ENCODE measurements at regions not wholly inside any gene's neighbourhood (a gene's known extent, or its start where the extent isn't known, plus 50 kb on each side); places are given as distances from the start of the nearest gene placed in this dataset.

DNA sequence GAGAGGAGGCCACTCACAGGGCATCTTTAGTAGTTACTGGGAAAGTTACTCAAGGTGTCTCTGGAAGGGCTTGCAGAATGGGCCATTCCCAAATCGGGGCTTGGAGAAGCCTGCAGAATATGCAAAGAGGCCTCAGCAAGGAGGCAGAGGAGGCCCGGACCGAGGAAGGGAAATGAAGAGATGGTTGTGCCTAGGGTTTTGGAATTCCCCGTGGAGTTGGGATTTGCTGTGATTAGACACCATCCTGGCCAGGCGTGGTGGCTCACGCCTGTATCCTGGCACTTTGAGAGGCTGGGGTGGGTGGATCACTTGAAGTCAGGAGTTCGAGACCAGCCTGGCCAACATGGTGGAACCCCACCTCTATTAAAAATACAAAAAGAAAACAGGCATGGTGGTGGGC lies 193.0 kb downstream of the IRF8 start:
- CTCF ChIA-PET: interaction anchor here (1.1 to 1.2 kb wide), 3 partner anchors 64 to 426 kb away, joined by 3 read pairs; no protein-coding TSS in a partner anchor
- POLR2A ChIA-PET: no interaction called here
- TF ChIP-seq, protein P1, sequence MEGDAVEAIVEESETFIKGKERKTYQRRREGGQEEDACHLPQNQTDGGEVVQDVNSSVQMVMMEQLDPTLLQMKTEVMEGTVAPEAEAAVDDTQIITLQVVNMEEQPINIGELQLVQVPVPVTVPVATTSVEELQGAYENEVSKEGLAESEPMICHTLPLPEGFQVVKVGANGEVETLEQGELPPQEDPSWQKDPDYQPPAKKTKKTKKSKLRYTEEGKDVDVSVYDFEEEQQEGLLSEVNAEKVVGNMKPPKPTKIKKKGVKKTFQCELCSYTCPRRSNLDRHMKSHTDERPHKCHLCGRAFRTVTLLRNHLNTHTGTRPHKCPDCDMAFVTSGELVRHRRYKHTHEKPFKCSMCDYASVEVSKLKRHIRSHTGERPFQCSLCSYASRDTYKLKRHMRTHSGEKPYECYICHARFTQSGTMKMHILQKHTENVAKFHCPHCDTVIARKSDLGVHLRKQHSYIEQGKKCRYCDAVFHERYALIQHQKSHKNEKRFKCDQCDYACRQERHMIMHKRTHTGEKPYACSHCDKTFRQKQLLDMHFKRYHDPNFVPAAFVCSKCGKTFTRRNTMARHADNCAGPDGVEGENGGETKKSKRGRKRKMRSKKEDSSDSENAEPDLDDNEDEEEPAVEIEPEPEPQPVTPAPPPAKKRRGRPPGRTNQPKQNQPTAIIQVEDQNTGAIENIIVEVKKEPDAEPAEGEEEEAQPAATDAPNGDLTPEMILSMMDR (IDR thresholded peaks at IDR 0.05; ENCODE audit: control extremely low read depth, extremely low read depth, low read depth, missing control alignments): no peak
- DNase-seq (ENCODE audit: extremely low spot score): no peak

DNA sequence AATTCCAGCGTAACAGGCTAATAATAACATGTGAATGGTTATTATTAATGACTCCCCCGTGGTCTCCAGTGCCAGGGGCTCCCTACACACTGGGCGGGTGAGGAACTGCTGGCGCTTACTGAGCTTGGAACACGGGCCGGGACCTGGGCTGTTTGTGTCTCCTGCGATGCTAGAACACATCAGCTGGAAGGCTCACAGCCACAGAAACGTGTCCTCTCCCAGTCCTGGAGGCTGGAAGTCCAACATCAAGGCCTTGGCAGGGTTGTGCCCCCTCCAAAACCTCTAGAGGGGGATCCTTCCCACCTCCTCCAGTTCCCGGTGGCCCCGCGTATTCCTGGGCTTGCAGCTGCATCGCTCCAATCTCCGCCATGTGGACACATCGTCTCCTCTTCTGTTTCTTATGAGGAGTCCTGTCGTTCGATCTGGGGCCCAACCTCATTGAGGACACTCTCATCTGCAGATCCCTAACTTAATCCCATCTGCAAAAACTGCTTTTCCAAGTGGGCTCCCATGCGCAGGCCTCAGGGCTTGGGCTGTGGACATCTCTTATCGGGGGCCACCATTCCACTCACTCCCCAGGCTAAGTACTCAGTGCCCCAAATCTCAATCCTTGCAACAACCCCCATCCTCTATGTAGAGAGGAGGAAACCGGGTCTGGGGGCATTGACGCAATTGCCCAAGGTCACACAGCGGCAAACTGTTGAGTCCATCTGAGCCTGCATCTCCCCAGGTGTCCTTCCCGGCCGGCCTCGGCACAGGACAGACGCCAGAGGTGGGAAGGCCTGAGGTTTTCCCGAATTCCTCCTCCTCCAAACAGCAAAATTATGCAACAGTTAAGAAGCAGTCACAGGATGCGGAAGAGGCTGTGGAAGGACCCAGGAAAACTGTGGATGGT lies 193.9 kb downstream of the IRF8 start:
- DNase-seq (ENCODE audit: extremely low spot score): no peak
- ChIA-PET POLR2A (no interaction called here), CTCF (interaction anchor here (1.1 to 1.2 kb wide), 2 partner anchors 63 to 99 kb away, joined by 3 read pairs; no protein-coding TSS in a partner anchor)
- TF ChIP-seq, protein P1 (IDR thresholded peaks at IDR 0.05; ENCODE audit: control extremely low read depth, extremely low read depth, low read depth, missing control alignments): no peak

DNA sequence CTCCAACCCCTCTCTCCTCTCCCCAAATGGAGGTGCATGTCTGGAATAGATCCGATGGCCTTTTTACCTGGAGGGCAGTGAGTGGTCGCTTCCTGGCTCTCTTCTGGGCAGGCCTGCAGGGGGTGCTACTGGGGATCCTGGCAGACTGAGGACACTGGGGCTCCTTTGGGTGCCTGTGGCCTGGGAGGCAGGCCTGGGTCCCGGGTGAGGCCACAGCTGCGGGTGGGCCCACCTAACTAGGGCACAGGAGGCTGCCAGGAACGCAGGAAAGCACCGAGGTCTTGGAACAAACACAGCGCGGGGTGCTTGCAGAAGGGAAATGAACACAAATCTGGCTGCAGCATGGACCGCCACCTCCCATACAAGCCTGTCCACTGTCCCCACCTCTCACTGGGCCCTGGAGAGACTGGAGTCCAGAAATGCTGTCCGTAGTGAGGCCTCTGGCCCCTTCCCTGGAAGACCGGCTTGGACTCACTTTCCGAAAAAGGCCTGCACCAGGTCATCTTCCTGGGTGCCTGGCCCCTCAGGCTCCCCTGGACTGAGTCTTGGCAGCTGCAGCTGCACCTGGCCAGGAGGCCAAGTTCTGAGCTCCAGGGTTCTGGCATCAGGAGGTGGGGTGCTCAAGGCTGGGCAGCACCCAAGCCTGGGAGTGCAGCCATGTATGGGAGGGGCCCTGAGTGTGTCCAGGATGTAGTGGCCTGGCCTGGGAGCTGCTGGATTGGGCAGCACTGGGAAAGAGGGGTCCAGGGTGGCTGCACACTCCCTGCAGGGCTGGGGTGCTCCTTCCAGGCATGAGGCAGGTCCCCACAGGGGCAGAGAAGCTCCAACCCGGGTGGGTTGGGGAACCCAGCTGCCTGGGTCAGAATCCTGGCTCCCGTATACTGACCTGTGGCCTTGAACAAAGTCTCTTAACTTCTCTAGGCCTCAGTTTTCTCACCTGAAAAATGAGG lies 195.1 kb downstream of the IRF8 start:
- TF ChIP-seq, protein P1 (IDR thresholded peaks at IDR 0.05; ENCODE audit: control extremely low read depth, extremely low read depth, low read depth, missing control alignments): no peak
- ChIA-PET CTCF (no interaction called here), POLR2A (no interaction called here)

DNA sequence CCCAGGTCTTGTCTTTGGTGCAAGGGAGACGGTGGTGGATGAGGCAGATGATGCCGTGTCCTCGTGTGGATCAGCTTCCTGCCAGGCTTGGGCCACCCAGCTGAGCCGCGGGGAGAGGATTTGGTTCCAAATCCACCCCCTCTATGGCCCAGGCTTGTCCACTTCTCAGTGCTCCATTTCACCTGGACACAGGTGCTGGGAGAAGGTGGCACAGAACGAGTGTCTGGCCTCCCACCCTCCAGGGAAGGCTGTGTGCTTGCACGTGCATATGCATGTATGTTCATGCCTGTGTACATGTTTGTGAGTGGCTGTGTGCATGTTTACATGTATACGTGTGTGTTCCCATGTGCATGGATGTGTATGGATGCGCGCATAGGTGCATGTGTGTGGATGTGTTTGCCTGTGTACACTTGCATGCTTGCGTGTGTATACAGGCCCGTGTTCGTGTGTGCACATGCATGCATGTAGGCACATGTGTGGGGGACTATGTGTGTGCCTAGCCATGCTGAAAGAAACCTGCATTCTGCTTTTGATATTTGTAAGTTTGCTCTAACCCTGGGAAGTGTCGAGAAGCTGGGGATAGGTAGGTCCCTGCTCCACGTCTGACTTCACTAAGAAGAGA lies 196.3 kb downstream of the IRF8 start:
- POLR2A ChIA-PET: no interaction called here
- CTCF ChIA-PET: no interaction called here
- TF ChIP-seq, protein P1 (IDR thresholded peaks at IDR 0.05; ENCODE audit: control extremely low read depth, extremely low read depth, low read depth, missing control alignments): no peak
- DNase-seq (ENCODE audit: extremely low spot score): no peak

More for the DNA sequence above, 195.1 kb downstream of the IRF8 start:
- no peak for DNase-seq (ENCODE audit: extremely low spot score)

DNA sequence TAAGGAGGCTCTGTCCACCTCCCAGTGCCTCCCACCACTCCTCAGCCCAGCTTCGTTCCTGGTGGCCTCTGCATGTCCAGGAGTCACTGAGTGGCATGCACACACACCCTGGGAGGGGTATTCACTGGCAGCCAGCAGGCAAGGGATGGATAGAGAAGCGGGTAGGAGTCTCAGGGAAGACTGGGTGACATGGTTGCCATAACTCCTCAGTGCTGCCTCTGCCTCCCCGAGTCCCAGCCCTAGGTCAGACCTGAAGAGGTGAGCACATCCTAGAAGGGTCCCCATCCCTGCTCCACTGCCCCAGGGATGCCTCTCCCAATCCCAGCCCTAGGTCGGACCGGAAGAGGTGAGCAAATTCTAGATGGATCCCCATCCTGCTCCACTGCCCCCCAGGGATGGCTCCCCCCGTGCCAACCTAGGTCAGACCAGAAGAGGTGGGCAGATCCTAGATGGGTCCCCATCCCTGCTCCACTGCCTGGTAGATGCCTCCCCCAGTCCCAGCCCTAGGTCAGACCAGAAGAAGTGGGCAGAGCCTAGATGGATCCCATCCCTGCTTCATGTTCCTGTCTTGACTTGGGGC lies 197.0 kb downstream of the IRF8 start:
- TF ChIP-seq, protein P1 (IDR thresholded peaks at IDR 0.05; ENCODE audit: control extremely low read depth, extremely low read depth, low read depth, missing control alignments): no peak
- POLR2A ChIA-PET: no interaction called here
- no peak for DNase-seq (ENCODE audit: extremely low spot score)
- CTCF ChIA-PET: no interaction called here

DNA sequence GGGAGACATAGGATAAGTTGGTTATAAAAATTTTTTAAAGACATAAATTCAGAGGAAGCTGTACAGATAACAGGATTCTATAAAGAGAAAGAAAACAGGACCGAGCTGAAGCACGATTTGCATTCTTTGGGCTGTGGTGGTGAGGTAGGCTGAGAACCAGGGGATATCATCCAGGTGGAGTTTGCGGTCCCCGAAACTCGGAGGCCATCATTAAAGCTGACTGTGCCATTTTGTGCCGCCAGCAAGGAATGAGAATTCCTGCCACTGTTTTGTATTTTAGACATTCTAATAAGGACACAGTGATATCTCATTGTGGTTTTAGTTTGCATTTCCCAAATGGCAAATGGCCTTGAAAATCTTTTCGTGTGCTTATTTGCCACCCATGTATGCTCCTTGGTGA lies 197.9 kb downstream of the IRF8 start:
- TF ChIP-seq, protein P1 (IDR thresholded peaks at IDR 0.05; ENCODE audit: control extremely low read depth, extremely low read depth, low read depth, missing control alignments): no peak
- DNase-seq (ENCODE audit: extremely low spot score): no peak
- ChIA-PET CTCF (no interaction called here), POLR2A (no interaction called here)
